Astrocyte (in vitro differentiated cells and primary cell): ENCODE measurements at regions not wholly inside any gene's neighbourhood (a gene's known extent, or its start where the extent isn't known, plus 50 kb on each side); places are given as distances from the start of the nearest gene placed in this dataset.

Source experiments
- EZH2 ChIP-seq: IDR thresholded peaks from 2 replicates; pipeline ENCODE4 v1.6.1; 2012; ENCODE audit warnings: mild to moderate bottlenecking, low read length, inconsistent platforms; ENCODE audit not compliant: insufficient read depth
- TF ChIP-seq, protein P1 (sequence below): IDR thresholded peaks from 2 replicates; pipeline ENCODE4 v1.5.1; 2011; ENCODE audit warnings: low read depth, mild to moderate bottlenecking, inconsistent platforms, low read length, moderate library complexity; ENCODE audit not compliant: insufficient read depth

DNA sequence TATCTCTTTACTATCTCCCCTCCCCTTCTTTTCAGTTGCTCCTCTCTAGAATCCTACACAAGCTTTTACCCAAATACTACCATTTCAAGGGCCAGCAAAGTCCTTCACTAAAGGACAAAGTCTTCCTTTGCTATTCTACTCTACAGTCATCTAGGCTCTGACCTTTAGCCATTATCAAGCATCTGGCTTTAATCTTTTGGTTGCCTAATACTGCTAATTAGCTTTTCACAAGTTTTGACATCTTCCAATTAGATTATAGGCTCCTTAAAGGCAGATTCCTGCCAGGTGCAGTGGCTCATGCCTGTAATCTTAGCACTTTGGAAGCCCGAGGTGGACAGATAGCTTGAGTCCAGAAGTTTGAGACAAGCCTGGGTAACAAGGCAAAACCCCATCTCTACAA lies 194.4 kb downstream of the SH3BP4 start:
- TF ChIP-seq, protein P1, sequence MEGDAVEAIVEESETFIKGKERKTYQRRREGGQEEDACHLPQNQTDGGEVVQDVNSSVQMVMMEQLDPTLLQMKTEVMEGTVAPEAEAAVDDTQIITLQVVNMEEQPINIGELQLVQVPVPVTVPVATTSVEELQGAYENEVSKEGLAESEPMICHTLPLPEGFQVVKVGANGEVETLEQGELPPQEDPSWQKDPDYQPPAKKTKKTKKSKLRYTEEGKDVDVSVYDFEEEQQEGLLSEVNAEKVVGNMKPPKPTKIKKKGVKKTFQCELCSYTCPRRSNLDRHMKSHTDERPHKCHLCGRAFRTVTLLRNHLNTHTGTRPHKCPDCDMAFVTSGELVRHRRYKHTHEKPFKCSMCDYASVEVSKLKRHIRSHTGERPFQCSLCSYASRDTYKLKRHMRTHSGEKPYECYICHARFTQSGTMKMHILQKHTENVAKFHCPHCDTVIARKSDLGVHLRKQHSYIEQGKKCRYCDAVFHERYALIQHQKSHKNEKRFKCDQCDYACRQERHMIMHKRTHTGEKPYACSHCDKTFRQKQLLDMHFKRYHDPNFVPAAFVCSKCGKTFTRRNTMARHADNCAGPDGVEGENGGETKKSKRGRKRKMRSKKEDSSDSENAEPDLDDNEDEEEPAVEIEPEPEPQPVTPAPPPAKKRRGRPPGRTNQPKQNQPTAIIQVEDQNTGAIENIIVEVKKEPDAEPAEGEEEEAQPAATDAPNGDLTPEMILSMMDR = no peak
- no peak for TF ChIP-seq EZH2
